Urothelium cell line (cell line): ENCODE measurements at regions not wholly inside any gene's neighbourhood (a gene's known extent, or its start where the extent isn't known, plus 50 kb on each side); places are given as distances from the start of the nearest gene placed in this dataset.

Source experiments
- DNase-seq: peaks from one replicate; pipeline ENCODE4 v3.0.0; 2011; ENCODE audit warnings: low spot score, mixed read lengths
- FAIRE-seq: peaks from 2 replicates; lab custom pipeline; 2011; peaks lifted over from hg19 to GRCh38; lab: Jason Lieb, UNC

GRCh38 chr18:22667156-22667555 lies 249.4 kb upstream of the CTAGE1 start:
- no peak for FAIRE-seq
- no peak for DNase-seq

DNA sequence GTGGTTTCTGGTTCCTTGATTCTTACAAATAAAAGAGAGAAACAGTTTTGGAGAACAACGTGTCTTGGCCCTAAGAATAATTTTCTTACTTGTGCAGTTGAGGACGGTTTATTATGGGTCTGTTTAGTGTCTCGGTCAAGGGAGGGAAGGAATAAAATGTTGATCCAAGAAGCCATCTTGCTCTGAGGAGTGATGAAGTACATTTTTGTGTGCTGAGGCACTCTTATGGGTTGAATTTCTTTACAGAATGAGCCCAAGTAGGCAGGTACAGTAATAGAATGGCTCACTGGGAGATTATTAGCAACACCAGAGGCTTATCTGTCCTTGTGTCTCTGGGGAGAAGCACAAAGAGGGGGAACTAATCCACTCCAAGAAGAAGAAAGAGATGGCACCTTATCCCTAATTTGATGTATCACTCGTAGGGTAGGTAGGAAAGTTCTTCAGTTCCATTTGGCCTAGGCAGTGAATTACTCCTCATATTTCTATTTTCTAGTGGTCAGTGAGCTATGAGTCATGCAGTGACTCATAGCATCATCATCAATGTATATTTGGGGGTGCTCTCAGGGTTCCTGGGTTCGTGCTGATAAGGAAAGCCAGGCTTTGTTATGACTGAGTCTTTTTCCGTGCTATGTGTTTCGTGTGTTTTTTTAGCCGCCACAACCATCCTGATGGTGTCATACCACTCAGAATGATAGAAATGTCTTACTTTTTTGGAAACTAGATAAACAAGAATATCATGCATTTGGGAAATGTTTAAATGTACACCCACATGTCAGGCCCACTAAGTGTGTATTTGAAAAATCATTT lies 250.1 kb upstream of the CTAGE1 start:
- FAIRE-seq (no peak), DNase-seq (peak; percentile 40)

GRCh38 chr18:22668496-22668895 lies 250.8 kb upstream of the CTAGE1 start:
- no peak for FAIRE-seq
- no peak for DNase-seq

- FAIRE-seq (no peak), DNase-seq (no peak)
Measured at GRCh38 chr18:22670914-22671313, 253.2 kb upstream of the CTAGE1 start.

DNA sequence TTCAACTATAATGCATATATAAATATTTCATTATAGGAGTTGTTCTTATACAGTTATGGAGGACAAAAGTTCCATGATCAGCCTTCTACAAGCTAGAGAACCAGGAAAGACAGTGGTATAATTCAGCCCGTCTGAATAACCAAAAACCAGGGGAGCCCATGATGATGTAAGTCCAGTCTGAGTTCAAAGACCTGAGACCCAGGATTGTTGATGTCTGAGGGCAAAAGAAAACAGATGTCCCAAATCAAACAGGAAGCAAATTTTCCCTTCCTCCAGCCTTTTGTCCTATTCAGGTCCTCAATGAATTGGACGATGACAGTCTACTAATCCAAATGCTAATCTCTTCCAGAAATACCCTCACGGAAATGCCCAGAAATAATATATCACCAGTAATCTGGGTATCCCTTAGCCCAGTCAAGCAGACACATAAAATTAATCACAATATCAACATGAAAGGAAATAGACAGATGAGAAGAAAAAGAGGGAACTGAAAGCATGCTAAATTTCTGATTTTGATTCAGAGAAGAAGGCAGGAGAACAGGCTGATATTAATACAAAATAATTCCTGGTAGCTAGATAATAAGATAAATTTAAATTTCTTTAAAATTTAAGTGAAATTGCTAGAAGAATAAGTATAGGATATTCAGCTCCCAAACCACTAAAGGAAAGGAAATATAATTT lies 255.6 kb upstream of the CTAGE1 start:
- no peak for FAIRE-seq
- no peak for DNase-seq

- DNase-seq, result peak; percentile 79
- FAIRE-seq, result peak; percentile 40
Measured at GRCh38 chr18:22674272-22674671, 256.6 kb upstream of the CTAGE1 start.

DNA sequence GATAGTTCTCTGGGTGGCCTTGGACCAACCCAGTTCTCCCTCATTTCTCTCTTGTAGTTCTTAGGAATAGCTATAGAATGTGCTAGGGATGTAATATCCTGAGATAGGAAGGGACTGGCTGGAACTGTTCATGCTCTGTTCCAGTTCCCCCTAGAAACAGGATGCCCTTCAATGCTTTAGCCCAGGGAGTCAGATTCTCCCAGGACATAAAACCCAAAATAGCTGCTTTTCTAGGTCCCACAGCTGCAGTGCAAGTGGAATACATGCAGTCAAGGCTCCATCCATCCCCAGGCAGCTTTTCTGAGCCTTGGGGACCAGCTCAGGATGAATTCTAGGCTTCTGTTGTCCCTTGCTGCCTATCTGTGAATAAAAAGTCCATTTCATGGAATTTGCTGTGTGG lies 257.3 kb upstream of the CTAGE1 start:
- FAIRE-seq, result peak; percentile 48
- no peak for DNase-seq

GRCh38 chr18:22676423-22676822 lies 256.7 kb upstream of the RBBP8 start:
- no peak for FAIRE-seq

GRCh38 chr18:22678486-22678885 lies 254.6 kb upstream of the RBBP8 start:
- FAIRE-seq, result no peak

More at GRCh38 chr18:22676423-22676822, 256.7 kb upstream of the RBBP8 start:
- no peak for DNase-seq

GRCh38 chr18:22680944-22681343 lies 252.2 kb upstream of the RBBP8 start:
- no peak for FAIRE-seq
- DNase-seq, result no peak

More at GRCh38 chr18:22678486-22678885, 254.6 kb upstream of the RBBP8 start:
- DNase-seq, result no peak

DNA sequence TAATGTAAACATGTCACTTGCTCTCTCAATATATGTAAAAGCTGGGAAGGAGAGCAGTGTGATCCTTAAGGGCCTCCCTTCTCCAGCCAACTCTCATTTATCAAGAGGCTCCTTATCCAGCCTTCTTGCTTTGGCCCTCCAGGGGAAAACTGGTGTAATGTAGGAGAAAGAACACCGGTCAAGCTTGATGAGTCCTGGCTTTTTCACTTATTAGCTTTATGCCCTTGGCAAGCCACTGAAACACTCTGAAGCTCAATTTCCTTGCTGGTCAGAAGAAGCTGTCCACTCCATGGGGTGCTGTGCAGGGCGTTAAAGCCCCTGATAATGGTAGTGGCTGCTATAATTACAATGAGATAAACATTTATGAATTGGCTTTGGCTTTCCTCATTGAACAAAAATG lies 251.2 kb upstream of the RBBP8 start:
- no peak for FAIRE-seq
- DNase-seq, result no peak

DNA sequence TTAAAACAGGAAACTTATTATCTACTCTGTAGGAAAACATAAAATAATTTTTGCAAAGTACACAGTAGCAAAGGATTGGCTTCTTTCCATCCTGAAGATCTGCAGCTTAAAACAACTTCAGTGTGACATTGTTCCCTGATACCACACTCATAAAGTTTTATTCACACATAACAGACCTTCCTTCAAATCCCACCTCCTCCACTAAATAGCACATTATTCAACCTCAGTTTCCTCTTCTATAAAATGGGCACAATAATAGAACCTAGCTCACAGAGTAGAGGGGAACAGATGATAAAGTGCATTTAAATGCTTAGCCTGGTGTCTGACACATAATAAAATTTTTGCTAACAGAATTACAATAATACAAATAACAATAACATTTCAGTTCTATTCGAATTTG lies 250.4 kb upstream of the RBBP8 start:
- no peak for DNase-seq
- FAIRE-seq, result no peak

DNA sequence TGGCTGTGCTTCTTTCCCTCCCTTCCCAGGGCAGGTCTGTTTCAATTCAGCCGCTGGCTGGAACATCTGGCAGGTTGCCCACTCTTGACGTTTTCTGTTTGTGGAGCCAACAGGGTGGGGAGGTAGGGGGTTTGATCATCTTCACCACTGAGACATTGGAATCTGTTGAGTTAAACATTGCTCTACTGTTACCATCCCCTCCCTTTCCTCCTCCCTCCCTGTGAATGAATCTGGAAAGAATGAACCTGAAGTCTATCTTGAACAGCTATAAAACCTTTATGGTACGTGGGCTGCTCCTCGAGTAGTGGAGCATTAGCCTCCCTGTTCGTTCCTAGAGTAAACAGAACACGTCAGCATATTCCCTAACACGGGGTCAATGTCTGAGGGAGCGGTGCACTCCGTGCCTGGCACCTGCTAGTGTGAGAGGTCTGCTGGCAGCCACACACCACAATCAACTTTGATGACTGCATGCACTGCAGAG lies 249.9 kb upstream of the RBBP8 start:
- DNase-seq, result peak; percentile 85

GRCh38 chr18:22683786-22684185 lies 249.3 kb upstream of the RBBP8 start:
- FAIRE-seq (no peak), DNase-seq (no peak)

More for the DNA sequence above, 249.9 kb upstream of the RBBP8 start:
- peak; percentile 94 for FAIRE-seq

GRCh38 chr18:22684268-22684667 lies 248.9 kb upstream of the RBBP8 start:
- FAIRE-seq (no peak), DNase-seq (no peak)

DNA sequence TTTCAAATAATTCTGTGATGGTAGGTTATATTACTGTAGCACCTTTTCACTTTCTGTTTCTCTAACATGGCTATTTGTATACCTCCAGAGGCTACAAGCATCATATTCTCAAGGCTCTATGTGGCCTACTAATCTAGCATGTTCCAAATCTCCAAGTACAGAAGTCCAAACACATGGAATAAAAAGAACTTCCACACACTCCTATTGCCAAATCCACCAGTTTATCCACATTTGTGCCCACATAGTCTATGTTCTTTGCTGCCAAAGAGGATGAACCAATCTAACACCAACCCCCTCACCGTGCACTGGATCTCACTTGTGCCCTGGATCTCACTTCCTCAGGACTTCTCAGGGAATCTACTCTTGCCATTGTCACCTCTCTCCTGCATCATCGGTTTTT lies 247.3 kb upstream of the RBBP8 start:
- no peak for DNase-seq
- no peak for FAIRE-seq

GRCh38 chr18:22687892-22688680 lies 245.0 kb upstream of the RBBP8 start:
- no peak for FAIRE-seq
- DNase-seq, result no peak

DNA sequence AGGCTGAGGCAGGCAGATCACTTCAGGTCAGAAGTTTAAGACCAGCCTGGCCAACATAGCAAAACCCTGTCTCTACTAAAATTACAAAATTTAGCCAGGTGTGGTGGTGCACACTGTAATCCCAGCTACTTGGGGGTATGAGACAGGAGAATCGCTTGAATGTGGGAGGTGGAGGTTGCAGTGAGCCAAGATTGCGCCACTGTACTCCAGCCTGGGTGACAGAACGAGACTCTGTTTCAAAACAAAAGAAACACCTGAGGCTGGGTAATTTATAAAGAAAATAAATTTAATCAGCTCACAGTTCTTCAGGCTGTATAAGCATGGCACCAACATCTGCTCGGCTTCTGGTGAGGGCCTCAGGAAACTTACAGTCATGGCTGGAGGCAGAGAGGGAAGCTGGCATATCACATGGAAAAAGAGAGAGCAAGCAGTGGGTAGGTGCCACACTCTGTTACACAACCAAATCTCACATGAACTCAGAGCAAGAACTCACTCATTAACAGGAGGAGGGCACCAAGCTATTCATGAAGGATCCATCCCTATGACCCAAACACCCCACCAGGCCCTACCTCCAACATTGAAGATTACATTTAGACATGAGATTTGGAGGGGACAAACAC lies 244.1 kb upstream of the RBBP8 start:
- FAIRE-seq, result no peak
- no peak for DNase-seq

GRCh38 chr18:22689712-22690111 lies 243.4 kb upstream of the RBBP8 start:
- no peak for DNase-seq
- FAIRE-seq, result no peak

GRCh38 chr18:22690556-22690955 lies 242.6 kb upstream of the RBBP8 start:
- no peak for FAIRE-seq
- DNase-seq, result no peak
